PC-3 (cell line): ENCODE measurements at regions not wholly inside any gene's neighbourhood (a gene's known extent, or its start where the extent isn't known, plus 50 kb on each side); places are given as distances from the start of the nearest gene placed in this dataset.

Experiments
- ATAC-seq: fragments of 200-7000 bp; cut with Tn5 transposase; 2 replicates; pipeline ENCODE4 v1.9.1; 2020; ENCODE audit warnings: mild to moderate bottlenecking, moderate library complexity
- BruUV-seq: library from RNA; stranded (reverse); fragments of 400-500 nt; replicated peaks from 2 replicates; lab custom pipeline; 2021; lab: Mats Ljungman, UMichigan
- CTCF ChIA-PET: fragments of 300-600 bp; sonication (Branson Sonifier 250); formaldehyde crosslinking; loops from one replicate; lab custom pipeline; 2022; ENCODE audit warnings: antibody characterized with exemption; lab: Charles Lee
- POLR2A ChIA-PET: fragments of 300-600 bp; sonication (Branson Sonifier 250); formaldehyde crosslinking; loops from one replicate; lab custom pipeline; 2022; ENCODE audit warnings: antibody characterized with exemption; ENCODE audit not compliant: unreplicated experiment; lab: Charles Lee
- DNase-seq: peaks from one replicate; pipeline ENCODE4 v3.0.0-alpha.2; 2015
- H2AFZ ChIP-seq: fragments of 300-600 bp; sonication (generic); 2 replicates; pipeline ENCODE4 v1.6.0; 2016; ENCODE audit warnings: antibody characterized with exemption, low read length
- H3F3A ChIP-seq: fragments of 300-600 bp; sonication (generic); one replicate; pipeline ENCODE4 v1.6.0; 2017; ENCODE audit warnings: antibody characterized with exemption, low read length, control low read depth, mild to moderate bottlenecking; ENCODE audit not compliant: unreplicated experiment
- H3K27ac ChIP-seq: fragments of 300-600 bp; sonication (generic); 2 replicates; pipeline ENCODE4 v1.5.1; 2016; ENCODE audit warnings: mild to moderate bottlenecking, low read length
- H3K27me3 ChIP-seq: fragments of 300-600 bp; sonication (generic); 2 replicates; pipeline ENCODE4 v1.6.1; 2016; ENCODE audit warnings: low read length, mixed read lengths
- H3K36me3 ChIP-seq: fragments of 300-600 bp; sonication (generic); 2 replicates; pipeline ENCODE4 v1.6.1; 2016; ENCODE audit warnings: low read depth, mixed run types, low read length, mixed read lengths
- H3K4me1 ChIP-seq: fragments of 300-600 bp; sonication (generic); 2 replicates; pipeline ENCODE4 v1.5.1; 2016; ENCODE audit warnings: low read length; ENCODE audit not compliant: insufficient read depth
- H3K4me2 ChIP-seq: fragments of 300-600 bp; sonication (generic); 2 replicates; pipeline ENCODE4 v1.6.0; 2016; ENCODE audit warnings: low read length
- H3K4me3 ChIP-seq: fragments of 300-600 bp; sonication (generic); 2 replicates; pipeline ENCODE4 v1.5.1; 2016; ENCODE audit warnings: mild to moderate bottlenecking, low read length, mixed read lengths
- H3K79me2 ChIP-seq: fragments of 300-600 bp; sonication (generic); 2 replicates; pipeline ENCODE4 v1.6.1; 2017; ENCODE audit warnings: low read length, mixed read lengths
- H3K9ac ChIP-seq: fragments of 300-600 bp; sonication (generic); 2 replicates; pipeline ENCODE4 v1.6.0; 2016; ENCODE audit warnings: mild to moderate bottlenecking, low read length
- H3K9me2 ChIP-seq: fragments of 300-600 bp; sonication (generic); replicated peaks from 2 replicates; pipeline ENCODE4 v1.6.1; 2016; ENCODE audit warnings: mixed run types, low read length, mixed read lengths
- H3K9me3 ChIP-seq: fragments of 300-600 bp; sonication (generic); 2 replicates; pipeline ENCODE4 v1.6.1; 2016; ENCODE audit warnings: low read length, mixed read lengths
- H4K20me1 ChIP-seq: fragments of 300-600 bp; sonication (generic); 2 replicates; pipeline ENCODE4 v1.6.1; 2016; ENCODE audit warnings: low read length, mixed read lengths
- EZH2 ChIP-seq: fragments of 300-600 bp; sonication (generic); IDR thresholded peaks from one replicate; pipeline ENCODE4 v1.6.1; 2017; ENCODE audit warnings: antibody characterized with exemption, mild to moderate bottlenecking, low read length; ENCODE audit not compliant: unreplicated experiment
- EZH2phosphoT487 ChIP-seq: fragments of 300-600 bp; sonication (generic); IDR thresholded peaks from 2 replicates; pipeline ENCODE4 v1.6.1; 2018; ENCODE audit warnings: mild to moderate bottlenecking, antibody characterized with exemption, low read length, borderline replicate concordance
- intact Hi-C: fragments of 100-400 bp; cut with micrococcal nuclease; formaldehyde crosslinking; loops from 2 replicates; pipeline ENCODE4 v1.9.0; 2023
- TF ChIP-seq, protein P1 (sequence below): fragments of 300-600 bp; sonication (generic); conservative IDR thresholded peaks from 2 replicates; pipeline ENCODE4 v1.5.1; 2017; ENCODE audit warnings: antibody characterized with exemption, low read depth, mild to moderate bottlenecking, low read length

DNA sequence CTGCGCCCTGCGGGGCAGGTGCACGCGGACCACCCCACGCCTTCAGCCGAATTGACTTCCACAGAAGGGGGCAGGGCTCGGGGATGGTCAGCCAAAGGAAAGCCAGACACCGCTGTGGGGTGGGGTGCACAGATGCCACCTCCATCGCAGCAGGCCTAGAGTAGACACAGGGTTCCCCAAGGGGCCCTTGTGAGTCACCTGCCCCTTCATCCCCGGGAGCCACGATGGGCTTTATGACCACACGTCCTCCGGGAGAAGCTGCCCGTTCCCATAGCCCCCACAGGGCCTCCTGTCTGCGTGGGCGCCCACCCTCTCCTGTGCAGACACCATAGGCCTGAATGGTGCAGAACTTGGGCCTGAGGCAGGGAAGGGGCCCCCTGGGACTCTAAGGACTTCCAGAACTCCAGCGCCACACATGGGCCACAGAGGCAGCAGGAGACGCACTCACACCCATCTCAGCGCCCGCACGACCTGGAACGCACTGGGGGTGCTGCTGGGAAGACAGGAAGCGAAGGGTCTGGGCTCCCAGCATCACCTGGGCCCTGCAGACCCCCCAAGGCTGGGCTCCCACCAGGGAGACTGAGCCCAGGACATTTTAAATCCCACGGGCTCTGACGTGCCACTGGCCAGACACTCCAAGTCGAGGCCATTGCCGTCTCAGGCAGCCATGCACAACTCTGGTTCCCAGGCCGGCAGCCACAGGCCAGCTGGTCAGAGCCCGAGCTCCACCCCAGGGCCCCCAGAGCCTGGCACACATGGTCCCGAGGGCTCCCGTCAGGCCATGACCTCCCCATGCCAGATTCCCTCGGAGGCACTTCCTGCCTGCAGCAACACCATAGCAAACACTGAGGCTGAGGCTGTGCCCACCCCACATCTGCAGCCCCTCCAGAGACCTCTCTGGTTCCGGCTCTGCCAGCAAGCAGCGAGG, 134.2 kb downstream of the DLL1 start:
- TF ChIP-seq, protein P1, sequence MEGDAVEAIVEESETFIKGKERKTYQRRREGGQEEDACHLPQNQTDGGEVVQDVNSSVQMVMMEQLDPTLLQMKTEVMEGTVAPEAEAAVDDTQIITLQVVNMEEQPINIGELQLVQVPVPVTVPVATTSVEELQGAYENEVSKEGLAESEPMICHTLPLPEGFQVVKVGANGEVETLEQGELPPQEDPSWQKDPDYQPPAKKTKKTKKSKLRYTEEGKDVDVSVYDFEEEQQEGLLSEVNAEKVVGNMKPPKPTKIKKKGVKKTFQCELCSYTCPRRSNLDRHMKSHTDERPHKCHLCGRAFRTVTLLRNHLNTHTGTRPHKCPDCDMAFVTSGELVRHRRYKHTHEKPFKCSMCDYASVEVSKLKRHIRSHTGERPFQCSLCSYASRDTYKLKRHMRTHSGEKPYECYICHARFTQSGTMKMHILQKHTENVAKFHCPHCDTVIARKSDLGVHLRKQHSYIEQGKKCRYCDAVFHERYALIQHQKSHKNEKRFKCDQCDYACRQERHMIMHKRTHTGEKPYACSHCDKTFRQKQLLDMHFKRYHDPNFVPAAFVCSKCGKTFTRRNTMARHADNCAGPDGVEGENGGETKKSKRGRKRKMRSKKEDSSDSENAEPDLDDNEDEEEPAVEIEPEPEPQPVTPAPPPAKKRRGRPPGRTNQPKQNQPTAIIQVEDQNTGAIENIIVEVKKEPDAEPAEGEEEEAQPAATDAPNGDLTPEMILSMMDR: no peak
- TF ChIP-seq EZH2 (no peak), EZH2phosphoT487 (no peak)
- no peaks in the 10 kb centered on the region for H3K9me2 ChIP-seq
- intact Hi-C loops: no loop called here
- H3K36me3 ChIP-seq: no peaks in the 10 kb centered on the region
- H3F3A ChIP-seq: no peaks in the 10 kb centered on the region
- no peaks in the 10 kb centered on the region for H4K20me1 ChIP-seq
- no peak overlapping the region for H3K4me2 ChIP-seq
- H3K9ac ChIP-seq: no peak overlapping the region
- no TSS peak for BruUV-seq
- H3K27ac ChIP-seq: no peak overlapping the region
- no peak overlapping the region for H2AFZ ChIP-seq
- no peaks in the 10 kb centered on the region for H3K79me2 ChIP-seq
- DNase-seq (no peak), ATAC-seq (no peak)
- peaks cover 4% of the 10 kb centered on the region; the same call in 1 of the 2 replicates for H3K4me1 ChIP-seq
- ChIA-PET CTCF (no interaction called here), POLR2A (no interaction called here)
- no peaks in the 10 kb centered on the region for H3K27me3 ChIP-seq
- H3K4me3 ChIP-seq: no peak overlapping the region
- no peaks in the 10 kb centered on the region for H3K9me3 ChIP-seq

- TF ChIP-seq, protein P1: no peak
- TF ChIP-seq EZH2phosphoT487 (no peak), EZH2 (no peak)
- no peaks in the 10 kb centered on the region for H3K79me2 ChIP-seq
- no peaks in the 10 kb centered on the region for H3F3A ChIP-seq
- POLR2A ChIA-PET: no interaction called here
- no peak overlapping the region for H3K4me3 ChIP-seq
- no TSS peak for BruUV-seq
- intact Hi-C loops: no loop called here
- ATAC-seq (no peak), DNase-seq (no peak)
- CTCF ChIA-PET: no interaction called here
- H2AFZ ChIP-seq: no peak overlapping the region
- H3K9ac ChIP-seq: no peak overlapping the region
- H3K27me3 ChIP-seq: no peaks in the 10 kb centered on the region
- no peaks in the 10 kb centered on the region for H3K36me3 ChIP-seq
- no peaks in the 10 kb centered on the region for H4K20me1 ChIP-seq
- H3K9me2 ChIP-seq: no peaks in the 10 kb centered on the region
- no peak overlapping the region for H3K4me2 ChIP-seq
- peaks cover 4% of the 10 kb centered on the region; the same call in 1 of the 2 replicates for H3K4me1 ChIP-seq
- H3K27ac ChIP-seq: no peak overlapping the region
- no peaks in the 10 kb centered on the region for H3K9me3 ChIP-seq
Observed at GRCh38 chr6:170155464-170156196, 135.2 kb downstream of the DLL1 start.
